Neuronal stem cell (in vitro differentiated cells): ENCODE measurements at regions not wholly inside any gene's neighbourhood (a gene's known extent, or its start where the extent isn't known, plus 50 kb on each side); places are given as distances from the start of the nearest gene placed in this dataset.

Experiments
- DNase-seq: peaks from one replicate; pipeline ENCODE4 v3.0.0-alpha.2; 2013; ENCODE audit warnings: low spot score
- H2AFZ ChIP-seq: one replicate; pipeline ENCODE4 v1.6.1; 2013; ENCODE audit warnings: mild to moderate bottlenecking, low read length, inconsistent platforms
- H2AK5ac ChIP-seq: 2 replicates; pipeline ENCODE4 v1.6.1; 2013; ENCODE audit warnings: low read depth, mild to moderate bottlenecking, inconsistent platforms, low read length, moderate library complexity, mixed read lengths
- H2BK120ac ChIP-seq: 2 replicates; pipeline ENCODE4 v1.6.1; 2013; ENCODE audit warnings: low read depth, mild to moderate bottlenecking, inconsistent platforms, low read length, moderate library complexity, mixed read lengths
- H2BK12ac ChIP-seq: one replicate; pipeline ENCODE4 v1.6.1; 2013; ENCODE audit warnings: low read length, inconsistent platforms
- H2BK15ac ChIP-seq: 2 replicates; pipeline ENCODE4 v1.6.1; 2013; ENCODE audit warnings: mild to moderate bottlenecking, low read length, inconsistent platforms, mixed read lengths
- H2BK5ac ChIP-seq: one replicate; pipeline ENCODE4 v1.6.1; 2013; ENCODE audit warnings: inconsistent platforms, mild to moderate bottlenecking, low read length, moderate library complexity
- H3K14ac ChIP-seq: one replicate; pipeline ENCODE4 v1.6.1; 2013; ENCODE audit warnings: low read length, inconsistent platforms
- H3K18ac ChIP-seq: 2 replicates; pipeline ENCODE4 v1.6.1; 2013; ENCODE audit warnings: low read length, inconsistent platforms
- H3K23ac ChIP-seq: 2 replicates; pipeline ENCODE4 v1.6.1; 2013; ENCODE audit warnings: low read depth, mild to moderate bottlenecking, mixed read lengths, low read length, inconsistent platforms; ENCODE audit not compliant: poor library complexity
- H3K27ac ChIP-seq: replicated peaks from 3 replicates; pipeline ENCODE4 v1.5.1; 2013; ENCODE audit warnings: low read length, inconsistent platforms
- H3K27me3 ChIP-seq, 3 experiments: 2 replicates each; pipeline ENCODE4 v1.6.1; 2013; ENCODE audit warnings: low read length in 3 of 3, mild to moderate bottlenecking in 2 of 3, inconsistent platforms in 1 of 3, low read depth in 1 of 3, mixed read lengths in 1 of 3, moderate library complexity in 1 of 3; ENCODE audit not compliant: control insufficient read depth in 3 of 3, insufficient read depth in 3 of 3
- H3K36me3 ChIP-seq, 2 donors: replicated peaks in 1 of 2; 2 replicates each; pipeline ENCODE4 v1.6.1; 2013; ENCODE audit warnings: low read length in 2 of 2; ENCODE audit not compliant: control insufficient read depth in 2 of 2, insufficient read depth in 2 of 2
- H3K4ac ChIP-seq: 2 replicates; pipeline ENCODE4 v1.6.1; 2013; ENCODE audit warnings: inconsistent platforms, mild to moderate bottlenecking, low read length, moderate library complexity
- H3K4me1 ChIP-seq, 2 donors: 1 replicate in 1 of 2; 2 replicates in 1 of 2; pipeline ENCODE4 v1.6.1; 2013; ENCODE audit warnings: low read length in 2 of 2, low read depth in 1 of 2; ENCODE audit not compliant: control insufficient read depth in 2 of 2, insufficient read depth in 1 of 2
- H3K4me2 ChIP-seq: one replicate; pipeline ENCODE4 v1.6.1; 2013; ENCODE audit warnings: mild to moderate bottlenecking, low read length, inconsistent platforms; ENCODE audit not compliant: insufficient read depth, poor library complexity, severe bottlenecking
- H3K4me3 ChIP-seq, 2 donors: 2 replicates each; pipeline ENCODE4 v1.5.1; 2013; ENCODE audit warnings: low read length in 2 of 2, mild to moderate bottlenecking in 2 of 2, inconsistent platforms in 1 of 2, moderate library complexity in 1 of 2
- H3K79me1 ChIP-seq: one replicate; pipeline ENCODE4 v1.6.1; 2013; ENCODE audit warnings: low read depth, mild to moderate bottlenecking, inconsistent platforms, low read length, moderate library complexity
- H3K9ac ChIP-seq: one replicate; pipeline ENCODE4 v1.6.1; 2013; ENCODE audit warnings: mild to moderate bottlenecking, low read depth, low read length, inconsistent platforms; ENCODE audit not compliant: poor library complexity
- H3K9me3 ChIP-seq, 2 donors: replicated peaks in 1 of 2; 2 replicates each; pipeline versions ENCODE3 to v1.6.1; 2013; ENCODE audit warnings: low read length in 2 of 2, mild to moderate bottlenecking in 2 of 2, inconsistent platforms in 1 of 2, low read depth in 1 of 2, mixed read lengths in 1 of 2, moderate library complexity in 1 of 2; ENCODE audit not compliant: control insufficient read depth in 2 of 2, insufficient read depth in 1 of 2
- H4K8ac ChIP-seq: one replicate; pipeline ENCODE4 v1.6.1; 2013; ENCODE audit warnings: low read depth, mild to moderate bottlenecking, inconsistent platforms, low read length, moderate library complexity
- H4K91ac ChIP-seq: one replicate; pipeline ENCODE4 v1.6.1; 2013; ENCODE audit warnings: low read length, low read depth, mild to moderate bottlenecking, inconsistent platforms; ENCODE audit not compliant: poor library complexity
- WGBS, 2 donors: extraction: QIAGEN DNeasy Blood & Tissue Kit; methylation state at CpG; one replicate each; pipeline ENCODE4 v1.1.7; 2013; ENCODE audit warnings: missing lambda C conversion rate in 2 of 2, mixed read lengths in 1 of 2; ENCODE audit not compliant: insufficient read length in 2 of 2, insufficient replicate concordance in 1 of 2; ENCODE audit errors: extremely low coverage in 2 of 2; 5-methylcytosine and 5-hydroxymethylcytosine counted together

DNA sequence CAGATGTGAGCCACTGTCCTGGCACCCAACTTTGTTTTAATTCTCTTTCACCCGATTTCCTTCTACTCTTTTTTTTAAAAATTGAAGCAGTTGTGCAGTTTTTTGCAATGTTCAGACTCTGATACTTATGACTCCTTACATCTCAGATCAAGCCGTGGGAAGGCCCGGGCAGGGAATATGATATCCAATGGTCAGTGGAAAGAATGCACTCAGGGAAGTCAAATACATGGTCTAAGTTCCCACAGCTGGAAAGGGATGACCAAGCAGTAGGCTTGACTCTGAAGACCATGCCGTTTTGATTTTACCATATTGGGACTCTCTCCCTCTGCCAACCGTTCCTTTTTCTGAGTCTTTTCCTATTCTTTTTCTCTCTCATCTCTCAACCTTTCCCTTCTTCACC is 157.2 kb downstream of the RPLP1 start:
- no peaks in the 10 kb centered on the region for H3K79me1 ChIP-seq
- no peak overlapping the region for H2BK5ac ChIP-seq
- H2BK15ac ChIP-seq = no peak overlapping the region
- H3K27ac ChIP-seq = no peak overlapping the region
- H2AFZ ChIP-seq = no peak overlapping the region
- no peaks in the 10 kb centered on the region for H3K9me3 ChIP-seq
- no peak overlapping the region for H4K8ac ChIP-seq
- H3K9ac ChIP-seq = no peak overlapping the region
- DNase-seq = no peak
- no peak overlapping the region for H3K4me3 ChIP-seq
- H3K27me3 ChIP-seq = peaks cover 0 to 4% (median 0%) of the 10 kb centered on the region in 3 experiments
- WGBS, 2 donors = no CpG with 5 or more reads among the region's 5 CpGs
- H3K18ac ChIP-seq = no peak overlapping the region
- no peak overlapping the region for H2AK5ac ChIP-seq
- H3K4ac ChIP-seq = no peak overlapping the region
- peaks cover 0 to 5% of the 10 kb centered on the region in 2 donors for H3K4me1 ChIP-seq
- no peak overlapping the region for H4K91ac ChIP-seq
- no peak overlapping the region for H3K4me2 ChIP-seq
- H2BK120ac ChIP-seq = no peak overlapping the region
- no peaks in the 10 kb centered on the region for H3K36me3 ChIP-seq
- H3K14ac ChIP-seq = no peak overlapping the region
- no peak overlapping the region for H2BK12ac ChIP-seq
- H3K23ac ChIP-seq = no peak overlapping the region

DNA sequence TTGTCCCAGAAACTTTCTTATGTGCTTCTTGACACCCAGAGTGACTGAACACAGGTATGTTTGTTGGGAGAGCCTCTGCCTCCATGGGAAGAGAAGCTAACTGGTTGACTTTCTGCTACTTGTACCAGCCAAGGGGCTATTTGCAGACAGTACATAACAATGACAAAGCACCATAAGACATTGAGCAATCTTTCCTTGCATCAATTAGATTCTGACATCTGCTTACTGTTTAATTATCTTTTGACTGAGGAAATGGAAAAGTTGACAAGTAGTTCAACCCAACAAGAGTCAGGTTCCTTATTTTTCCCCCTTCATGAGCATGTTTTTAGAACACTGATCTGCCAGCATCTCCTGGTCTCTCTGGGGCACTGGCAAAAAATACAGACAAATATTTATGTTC is 157.7 kb downstream of the RPLP1 start:
- no peak overlapping the region for H3K23ac ChIP-seq
- no peak overlapping the region for H2BK12ac ChIP-seq
- no peak overlapping the region for H3K4me2 ChIP-seq

DNA sequence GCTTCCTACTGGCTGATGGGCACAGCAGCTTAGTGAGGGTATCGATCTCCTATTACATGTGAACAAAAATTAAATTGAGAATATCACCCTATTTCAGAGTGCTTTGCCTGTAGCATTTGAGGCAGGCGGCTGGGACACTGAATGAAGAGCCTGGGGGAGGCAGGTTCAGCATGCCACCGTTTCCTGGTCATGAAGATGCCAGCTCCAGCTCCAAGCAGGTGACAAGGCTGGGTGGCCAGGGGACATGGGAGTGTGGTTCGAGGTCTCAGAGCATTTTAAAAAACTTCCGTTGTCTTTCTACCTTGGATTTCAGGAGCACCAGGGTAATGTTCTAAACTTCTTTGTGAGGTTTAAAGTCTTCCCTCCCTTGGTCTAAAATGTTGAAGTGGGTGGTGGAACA is 158.2 kb downstream of the RPLP1 start:
- no CpG with 5 or more reads among the region's 5 CpGs for WGBS, 2 donors

More for the DNA sequence above, 157.7 kb downstream of the RPLP1 start:
- no peak overlapping the region for H3K9ac ChIP-seq
- H3K4me1 ChIP-seq = peaks cover 0 to 5% of the 10 kb centered on the region in 2 donors
- H3K27me3 ChIP-seq = peaks cover 0 to 4% (median 0%) of the 10 kb centered on the region in 3 experiments
- no peaks in the 10 kb centered on the region for H3K79me1 ChIP-seq
- H3K18ac ChIP-seq = no peak overlapping the region
- no peak for DNase-seq
- H3K36me3 ChIP-seq = no peaks in the 10 kb centered on the region
- no peak overlapping the region for H3K14ac ChIP-seq
- H4K91ac ChIP-seq = no peak overlapping the region
- H2AFZ ChIP-seq = no peak overlapping the region
- no peak overlapping the region for H2BK5ac ChIP-seq
- H2BK15ac ChIP-seq = no peak overlapping the region
- no peak overlapping the region for H3K27ac ChIP-seq
- no peak overlapping the region for H4K8ac ChIP-seq
- H2BK120ac ChIP-seq = no peak overlapping the region
- no peak overlapping the region for H3K4me3 ChIP-seq
- H2AK5ac ChIP-seq = no peak overlapping the region
- H3K4ac ChIP-seq = no peak overlapping the region
- no peaks in the 10 kb centered on the region for H3K9me3 ChIP-seq

DNA sequence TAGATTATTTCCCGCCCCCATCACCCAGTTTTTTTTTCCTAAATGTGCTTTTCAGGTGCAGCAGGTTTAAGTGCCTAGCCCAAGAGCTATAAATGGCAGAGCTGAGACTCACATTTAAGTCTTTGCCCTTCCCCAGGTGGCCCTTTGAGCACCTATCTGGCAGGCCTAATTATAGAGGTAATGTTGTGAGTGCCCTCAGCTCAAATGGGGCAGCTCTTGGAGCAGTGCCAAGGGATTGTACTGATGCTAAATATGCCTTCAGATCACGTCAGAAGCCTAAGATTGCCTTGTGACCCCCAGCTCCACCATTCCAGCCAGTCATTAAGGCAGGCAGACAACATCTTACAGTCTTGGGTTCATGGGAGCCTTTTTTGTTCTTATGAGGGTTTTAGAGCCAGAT is 159.5 kb downstream of the RPLP1 start:
- Histone ChIP-seq H4K8ac (no peak overlapping the region), H2BK120ac (no peak overlapping the region), H3K14ac (no peak overlapping the region), H2BK5ac (no peak overlapping the region), H4K91ac (no peak overlapping the region), H3K23ac (no peak overlapping the region), H3K36me3 (no peaks in the 10 kb centered on the region), H3K79me1 (no peaks in the 10 kb centered on the region), H3K4ac (no peak overlapping the region), H2AFZ (no peak overlapping the region), H3K27me3 (peaks cover 0 to under 1% (median 0%) of the 10 kb centered on the region in 3 experiments), H3K4me3 (no peak overlapping the region), H3K4me1 (peaks cover 0 to 6% of the 10 kb centered on the region in 2 donors), H2BK12ac (no peak overlapping the region), H3K18ac (no peak overlapping the region), H3K9me3 (no peaks in the 10 kb centered on the region), H3K9ac (no peak overlapping the region), H3K27ac (no peak overlapping the region), H2BK15ac (no peak overlapping the region), H2AK5ac (no peak overlapping the region), H3K4me2 (no peak overlapping the region)
- WGBS, 2 donors = no CpG with 5 or more reads among the region's 2 CpGs
- DNase-seq = no peak

More for the DNA sequence above, 158.2 kb downstream of the RPLP1 start:
- Histone ChIP-seq H3K18ac (no peak overlapping the region), H3K4me1 (peaks cover 0 to 7% of the 10 kb centered on the region in 2 donors), H4K91ac (no peak overlapping the region), H2BK5ac (no peak overlapping the region), H2BK12ac (no peak overlapping the region), H3K4ac (no peak overlapping the region), H2AK5ac (no peak overlapping the region), H3K27me3 (peaks cover 0 to 4% (median 0%) of the 10 kb centered on the region in 3 experiments), H3K9ac (no peak overlapping the region), H4K8ac (no peak overlapping the region), H3K23ac (no peak overlapping the region), H2BK15ac (no peak overlapping the region), H2BK120ac (no peak overlapping the region), H2AFZ (no peak overlapping the region), H3K36me3 (no peaks in the 10 kb centered on the region), H3K4me2 (no peak overlapping the region), H3K9me3 (no peaks in the 10 kb centered on the region), H3K4me3 (no peak overlapping the region), H3K14ac (no peak overlapping the region), H3K79me1 (no peaks in the 10 kb centered on the region), H3K27ac (no peak overlapping the region)
- no peak for DNase-seq
